HG02852 (cell line): ENCODE measurements at regions not wholly inside any gene's neighbourhood (a gene's known extent, or its start where the extent isn't known, plus 50 kb on each side); places are given as distances from the start of the nearest gene placed in this dataset.
"Not testable (repeated sequence)": the region's sequence is repeated elsewhere in the genome, so short reads cannot be mapped to it uniquely, and the experiment has no call there.

ENCODE experiments used
- ATAC-seq: cut with Tn5 transposase; IDR thresholded peaks from one replicate; pipeline ENCODE4 v1.9.1; 2021; ENCODE audit warnings: mild to moderate bottlenecking, moderate library complexity; ENCODE audit not compliant: unreplicated experiment

GRCh38 chr1:215028954-215029353, 53.6 kb upstream of the KCNK2 start:
- ATAC-seq = no peak

DNA sequence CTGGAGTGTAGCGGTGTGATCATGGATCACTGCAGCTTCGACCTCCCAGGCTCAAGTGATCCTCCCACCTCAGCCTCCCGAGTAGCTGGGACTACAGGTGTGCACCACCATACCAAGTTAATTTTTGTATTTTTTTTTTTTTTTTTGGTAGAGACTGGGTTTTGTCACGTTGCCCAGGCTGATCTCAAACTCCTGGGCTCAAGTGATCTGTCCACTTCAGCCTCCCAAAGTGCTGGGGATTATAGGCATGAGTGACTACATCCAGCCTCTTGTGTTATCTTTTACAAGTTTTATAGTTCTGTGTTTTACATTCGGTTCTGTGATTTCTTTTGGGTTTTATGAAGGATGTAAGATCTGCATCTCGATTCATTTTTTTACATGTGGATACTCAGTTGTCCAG, 52.0 kb upstream of the KCNK2 start:
- not testable (repeated sequence) for ATAC-seq

DNA sequence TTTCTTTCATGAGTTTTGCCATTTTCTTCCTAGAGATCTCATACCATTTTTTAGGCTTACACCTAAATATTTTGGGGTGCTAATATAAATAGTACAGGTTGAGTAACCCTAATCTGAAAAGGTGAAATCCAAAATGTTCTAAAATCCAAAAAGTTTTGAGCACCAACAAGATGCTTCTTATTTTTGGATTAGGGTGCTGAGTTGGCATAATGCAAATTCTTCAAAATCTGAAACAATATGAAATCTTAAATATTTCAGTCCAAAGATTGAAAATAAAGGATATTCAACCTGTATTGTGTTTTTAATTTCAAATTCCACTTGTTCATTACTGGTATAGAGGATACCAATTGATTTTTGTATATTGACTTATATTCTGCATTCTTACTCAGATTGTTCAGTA, 51.1 kb upstream of the KCNK2 start:
- ATAC-seq = no peak
